Right atrium auricular region (tissue), 2 donors: ENCODE measurements at regions not wholly inside any gene's neighbourhood (a gene's known extent, or its start where the extent isn't known, plus 50 kb on each side); places are given as distances from the start of the nearest gene placed in this dataset.

Source experiments
- DNase-seq: peaks from one replicate; pipeline ENCODE4 v3.0.0-alpha.2; 2019; ENCODE audit warnings: low spot score
- H3K27ac ChIP-seq, 2 donors: fragments of 200-600 bp; sonication (generic); 1 replicate in 1 of 2; 2 replicates in 1 of 2; pipeline ENCODE4 v1.5.1; 2016 to 2019
- H3K27me3 ChIP-seq, 2 donors: fragments of 200-600 bp; sonication (generic); one replicate each; pipeline versions ENCODE4 v1.5.1 to v1.6.0; 2017 to 2019
- H3K36me3 ChIP-seq: fragments of 200-600 bp; sonication (generic); one replicate; pipeline ENCODE4 v1.5.1; 2016
- H3K4me1 ChIP-seq, 2 donors: fragments of 200-600 bp; sonication (generic); one replicate each; pipeline versions ENCODE4 v1.5.1 to v1.6.0; 2017 to 2019
- H3K4me3 ChIP-seq, 2 donors: fragments of 200-600 bp; sonication (generic); 1 replicate in 1 of 2; 2 replicates in 1 of 2; pipeline ENCODE4 v1.5.1; 2017 to 2019; ENCODE audit warnings: mild to moderate bottlenecking in 1 of 2, moderate library complexity in 1 of 2
- H3K9me3 ChIP-seq, 2 donors: fragments of 200-600 bp; sonication (generic); one replicate each; pipeline ENCODE4 v1.5.1; 2019
- TF ChIP-seq, protein P1 (sequence below), 2 donors: fragments of 200-600 bp; sonication (generic); IDR thresholded peaks; one replicate each; pipeline ENCODE4 v1.5.1; 2019; ENCODE audit warnings: antibody characterized with exemption in 2 of 2

DNA sequence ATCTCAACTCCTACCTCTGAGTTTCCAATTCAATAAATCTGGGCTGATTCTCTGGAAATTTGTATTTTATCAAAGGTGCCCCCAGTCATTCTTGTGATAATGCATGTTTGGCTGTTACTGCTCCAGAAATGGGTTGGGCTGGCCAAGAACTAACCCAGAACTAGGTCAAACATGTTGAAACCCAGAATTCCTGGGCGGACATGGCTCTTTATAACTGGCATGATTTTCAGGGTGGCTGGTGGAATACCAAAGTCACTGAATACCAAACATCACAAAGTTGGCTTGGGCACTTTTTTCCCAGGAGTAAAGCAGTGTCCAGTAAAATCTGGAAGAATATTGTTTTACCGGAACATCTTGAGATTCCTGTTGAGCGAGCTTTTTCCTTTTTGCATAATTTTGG lies 89.4 kb upstream of the S1PR1 start:
- no peaks in the 10 kb centered on the region for H3K36me3 ChIP-seq
- peaks cover 0 to 9% of the 10 kb centered on the region in 2 donors for H3K4me1 ChIP-seq
- DNase-seq: peak; percentile 62
- no peak overlapping the region for H3K27ac ChIP-seq
- H3K27me3 ChIP-seq: no peaks in the 10 kb centered on the region
- TF ChIP-seq, protein P1, sequence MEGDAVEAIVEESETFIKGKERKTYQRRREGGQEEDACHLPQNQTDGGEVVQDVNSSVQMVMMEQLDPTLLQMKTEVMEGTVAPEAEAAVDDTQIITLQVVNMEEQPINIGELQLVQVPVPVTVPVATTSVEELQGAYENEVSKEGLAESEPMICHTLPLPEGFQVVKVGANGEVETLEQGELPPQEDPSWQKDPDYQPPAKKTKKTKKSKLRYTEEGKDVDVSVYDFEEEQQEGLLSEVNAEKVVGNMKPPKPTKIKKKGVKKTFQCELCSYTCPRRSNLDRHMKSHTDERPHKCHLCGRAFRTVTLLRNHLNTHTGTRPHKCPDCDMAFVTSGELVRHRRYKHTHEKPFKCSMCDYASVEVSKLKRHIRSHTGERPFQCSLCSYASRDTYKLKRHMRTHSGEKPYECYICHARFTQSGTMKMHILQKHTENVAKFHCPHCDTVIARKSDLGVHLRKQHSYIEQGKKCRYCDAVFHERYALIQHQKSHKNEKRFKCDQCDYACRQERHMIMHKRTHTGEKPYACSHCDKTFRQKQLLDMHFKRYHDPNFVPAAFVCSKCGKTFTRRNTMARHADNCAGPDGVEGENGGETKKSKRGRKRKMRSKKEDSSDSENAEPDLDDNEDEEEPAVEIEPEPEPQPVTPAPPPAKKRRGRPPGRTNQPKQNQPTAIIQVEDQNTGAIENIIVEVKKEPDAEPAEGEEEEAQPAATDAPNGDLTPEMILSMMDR (IDR thresholded peaks at IDR 0.05): no peak
- H3K9me3 ChIP-seq: no peaks in the 10 kb centered on the region
- no peak overlapping the region for H3K4me3 ChIP-seq

DNA sequence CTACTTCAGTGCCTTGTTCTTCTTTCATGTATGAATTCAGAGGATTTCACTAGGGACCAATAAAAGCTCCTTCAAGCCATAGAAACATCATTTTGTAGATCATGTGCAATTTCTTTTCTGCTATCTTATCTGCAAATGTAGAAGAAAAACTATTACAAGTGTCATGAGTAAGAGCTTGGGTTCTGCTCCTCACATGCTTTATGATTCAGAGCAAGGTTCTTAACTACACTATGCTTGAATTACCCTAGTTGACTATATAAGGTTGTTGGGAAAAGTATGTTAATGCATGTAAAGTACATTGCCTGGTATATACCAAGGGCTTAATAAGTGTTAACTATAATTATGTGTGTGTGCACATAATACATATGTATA lies 91.4 kb upstream of the S1PR1 start:
- Histone ChIP-seq H3K27me3 (no peaks in the 10 kb centered on the region), H3K4me1 (peaks cover 0 to 9% of the 10 kb centered on the region in 2 donors), H3K36me3 (no peaks in the 10 kb centered on the region), H3K9me3 (no peaks in the 10 kb centered on the region), H3K4me3 (no peak overlapping the region), H3K27ac (no peak overlapping the region)
- TF ChIP-seq, protein P1 (IDR thresholded peaks at IDR 0.05): no peak
- DNase-seq: no peak

DNA sequence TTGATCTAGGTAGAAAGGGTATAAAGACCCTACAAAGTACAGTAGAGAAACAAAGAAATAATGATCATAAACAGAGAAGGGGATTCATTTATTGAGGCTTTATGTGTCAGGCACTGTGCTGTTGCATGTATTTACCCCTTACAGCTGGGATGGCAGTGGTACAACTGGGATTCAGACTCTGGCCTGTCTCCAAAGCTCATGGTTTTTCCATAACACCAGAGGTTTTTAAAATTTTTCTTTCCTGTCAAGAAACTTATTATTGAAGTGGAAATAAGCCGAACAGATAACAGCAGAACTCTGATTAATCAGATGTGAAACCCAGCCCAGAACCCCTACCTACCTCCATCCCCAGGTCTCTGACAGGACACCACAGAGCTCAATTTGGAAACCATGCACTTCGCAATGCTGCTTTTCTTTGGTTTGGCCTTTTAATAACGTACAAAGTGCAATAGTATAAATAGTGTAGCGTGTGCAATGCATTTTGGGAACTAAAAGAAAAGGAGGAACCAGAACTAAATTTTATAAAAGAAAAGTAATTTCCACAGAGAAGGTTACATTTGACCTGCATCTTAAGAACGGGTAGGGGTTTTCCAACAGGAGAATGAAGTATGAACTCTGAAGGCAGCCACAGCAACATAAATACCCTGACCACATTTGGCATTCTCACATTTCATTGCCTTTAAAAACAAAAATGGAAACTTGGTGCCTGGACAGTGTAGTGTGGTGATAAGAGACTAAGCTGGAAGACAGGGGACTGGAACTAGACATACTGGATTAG lies 92.0 kb upstream of the S1PR1 start:
- no peaks in the 10 kb centered on the region for H3K27me3 ChIP-seq
- TF ChIP-seq, protein P1 (IDR thresholded peaks at IDR 0.05): no peak
- DNase-seq: no peak
- no peaks in the 10 kb centered on the region for H3K9me3 ChIP-seq
- H3K4me3 ChIP-seq: no peak overlapping the region
- H3K27ac ChIP-seq: no peak overlapping the region
- peaks cover 0 to 6% of the 10 kb centered on the region in 2 donors for H3K4me1 ChIP-seq
- no peaks in the 10 kb centered on the region for H3K36me3 ChIP-seq

DNA sequence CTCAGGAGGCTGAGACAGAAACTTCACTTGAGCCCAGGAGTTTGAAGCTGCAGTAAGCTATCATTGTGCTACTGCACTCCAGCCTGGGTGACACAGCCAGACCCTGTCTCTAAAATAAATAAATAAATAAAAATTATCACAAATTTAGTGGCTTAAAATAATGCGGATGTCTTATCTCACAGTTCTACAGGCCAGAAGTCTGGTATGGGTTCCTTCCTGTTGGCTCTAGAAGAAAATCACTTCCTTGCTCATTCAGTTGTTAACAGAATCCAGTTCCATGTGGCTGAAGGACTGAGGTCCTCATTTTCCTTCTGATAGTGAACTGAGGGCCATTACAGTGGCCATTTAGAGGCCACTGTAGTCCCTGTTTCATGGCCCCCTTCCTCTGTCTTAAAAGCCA lies 94.6 kb upstream of the S1PR1 start:
- no peaks in the 10 kb centered on the region for H3K9me3 ChIP-seq
- H3K36me3 ChIP-seq: no peaks in the 10 kb centered on the region
- peaks cover 0 to 21% of the 10 kb centered on the region in 2 donors for H3K4me1 ChIP-seq
- TF ChIP-seq, protein P1 (IDR thresholded peaks at IDR 0.05): no peak
- H3K4me3 ChIP-seq: no peak overlapping the region
- no peaks in the 10 kb centered on the region for H3K27me3 ChIP-seq
- no peak for DNase-seq
- H3K27ac ChIP-seq: no peak overlapping the region

DNA sequence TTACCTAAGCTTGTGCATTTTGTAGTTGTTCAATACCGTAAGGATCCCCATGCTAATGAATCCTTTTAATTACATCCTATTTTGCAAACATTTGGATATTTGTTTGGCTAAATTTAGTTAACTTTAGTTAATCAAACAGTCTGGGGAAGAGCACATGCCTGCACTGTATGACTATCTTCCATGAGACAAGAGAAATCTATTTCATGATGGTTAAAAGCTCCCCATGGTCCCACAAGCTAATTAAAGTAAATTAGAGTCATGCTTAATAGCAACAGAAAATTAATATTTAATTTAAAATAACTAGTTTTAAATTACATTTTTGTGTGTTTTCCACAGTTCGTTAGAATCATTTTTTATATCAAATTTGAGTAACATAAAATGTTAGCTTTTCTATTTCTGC lies 95.4 kb upstream of the S1PR1 start:
- H3K36me3 ChIP-seq: no peaks in the 10 kb centered on the region
- H3K9me3 ChIP-seq: no peaks in the 10 kb centered on the region
- TF ChIP-seq, protein P1 (IDR thresholded peaks at IDR 0.05): no peak
- H3K27ac ChIP-seq: no peak overlapping the region
- peaks cover 0 to 29% of the 10 kb centered on the region in 2 donors for H3K4me1 ChIP-seq
- no peak for DNase-seq
- H3K4me3 ChIP-seq: no peak overlapping the region
- no peaks in the 10 kb centered on the region for H3K27me3 ChIP-seq
